NCI-H146 (cell line): ENCODE measurements at regions not wholly inside any gene's neighbourhood (a gene's known extent, or its start where the extent isn't known, plus 50 kb on each side); places are given as distances from the start of the nearest gene placed in this dataset.

Source experiments
- DNase-seq: peaks from one replicate; lab custom pipeline; 2025; lab: John Stamatoyannopoulos, UW

GRCh38 chr4:180394730-180395129 lies 1848.5 kb upstream of the TENM3 start:
- DNase-seq, result no peak

- no peak for DNase-seq
These were observed 1844.6 kb upstream of the TENM3 start for GRCh38 chr4:180398564-180398963.

- DNase-seq, result no peak
These were observed 1835.8 kb upstream of the TENM3 start for GRCh38 chr4:180407275-180407885.

GRCh38 chr4:180418819-180419531 lies 1824.2 kb upstream of the TENM3 start:
- DNase-seq, result no peak

GRCh38 chr4:180422989-180423711 lies 1820.1 kb upstream of the TENM3 start:
- DNase-seq, result no peak

- DNase-seq, result no peak
These were observed 1819.5 kb upstream of the TENM3 start for GRCh38 chr4:180423712-180424057.

GRCh38 chr4:180426938-180427337 lies 1816.3 kb upstream of the TENM3 start:
- DNase-seq, result no peak

- DNase-seq, result no peak
These were observed 1812.9 kb upstream of the TENM3 start for GRCh38 chr4:180430283-180430682.

- DNase-seq, result no peak
These were observed 1808.9 kb upstream of the TENM3 start for GRCh38 chr4:180434131-180434895.

GRCh38 chr4:180436361-180436760 lies 1806.8 kb upstream of the TENM3 start:
- no peak for DNase-seq

GRCh38 chr4:180437601-180438000 lies 1805.6 kb upstream of the TENM3 start:
- DNase-seq, result no peak

- DNase-seq, result no peak
These were observed 1794.9 kb upstream of the TENM3 start for GRCh38 chr4:180448306-180448705.

GRCh38 chr4:180449395-180449956 lies 1793.7 kb upstream of the TENM3 start:
- DNase-seq, result peak; percentile 79

GRCh38 chr4:180455226-180455625 lies 1788.0 kb upstream of the TENM3 start:
- peak; percentile 58 for DNase-seq

GRCh38 chr4:180456928-180457327 lies 1786.3 kb upstream of the TENM3 start:
- DNase-seq, result peak; percentile 1

GRCh38 chr4:180462116-180462515 lies 1781.1 kb upstream of the TENM3 start:
- DNase-seq, result no peak

- no peak for DNase-seq
These were observed 1777.8 kb upstream of the TENM3 start for GRCh38 chr4:180465364-180465763.

GRCh38 chr4:180483036-180483435 lies 1760.2 kb upstream of the TENM3 start:
- DNase-seq, result no peak

GRCh38 chr4:180485407-180485806 lies 1757.8 kb upstream of the TENM3 start:
- DNase-seq, result no peak

GRCh38 chr4:180486342-180486741 lies 1756.9 kb upstream of the TENM3 start:
- DNase-seq, result no peak

- no peak for DNase-seq
These were observed 1753.4 kb upstream of the TENM3 start for GRCh38 chr4:180489787-180490186.

- no peak for DNase-seq
These were observed 1752.0 kb upstream of the TENM3 start for GRCh38 chr4:180491210-180491609.
